H9 (cell line): ENCODE measurements at regions not wholly inside any gene's neighbourhood (a gene's known extent, or its start where the extent isn't known, plus 50 kb on each side); places are given as distances from the start of the nearest gene placed in this dataset.

Experiments used
- DNase-seq: peaks from one replicate; pipeline ENCODE4 v3.0.0-alpha.2; 2017
- H2AFZ ChIP-seq: one replicate; pipeline ENCODE4 v1.6.1; 2013; ENCODE audit warnings: mild to moderate bottlenecking, low read length, control low read depth, moderate library complexity
- H2AK5ac ChIP-seq: 2 replicates; pipeline ENCODE4 v1.6.1; 2013; ENCODE audit warnings: low read length, control low read depth, mixed read lengths; ENCODE audit not compliant: insufficient read length
- H2BK120ac ChIP-seq: one replicate; pipeline ENCODE4 v1.6.1; 2013; ENCODE audit warnings: low read depth, mild to moderate bottlenecking, low read length, control low read depth, inconsistent platforms; ENCODE audit not compliant: poor library complexity, severe bottlenecking
- H2BK12ac ChIP-seq: 2 replicates; pipeline ENCODE4 v1.6.1; 2013; ENCODE audit warnings: low read length, control low read depth, mixed read lengths, low read depth; ENCODE audit not compliant: insufficient read length
- H2BK15ac ChIP-seq: 2 replicates; pipeline ENCODE4 v1.6.1; 2013; ENCODE audit warnings: low read depth, low read length, control low read depth
- H2BK20ac ChIP-seq: one replicate; pipeline ENCODE4 v1.6.1; 2013; ENCODE audit warnings: low read depth, mild to moderate bottlenecking, low read length, control low read depth, inconsistent platforms; ENCODE audit not compliant: poor library complexity, severe bottlenecking
- H2BK5ac ChIP-seq: 2 replicates; pipeline ENCODE4 v1.6.1; 2013; ENCODE audit warnings: low read length, control low read depth, mixed read lengths; ENCODE audit not compliant: insufficient read length
- H3K14ac ChIP-seq: 2 replicates; pipeline ENCODE4 v1.6.1; 2013; ENCODE audit warnings: low read length, control low read depth; ENCODE audit not compliant: insufficient read depth
- H3K18ac ChIP-seq: 2 replicates; pipeline ENCODE4 v1.6.1; 2013; ENCODE audit warnings: low read depth, mild to moderate bottlenecking, mixed read lengths, low read length, control low read depth; ENCODE audit not compliant: insufficient read length
- H3K23ac ChIP-seq: 2 replicates; pipeline ENCODE4 v1.6.1; 2013; ENCODE audit warnings: low read length, control low read depth, mixed read lengths, low read depth; ENCODE audit not compliant: insufficient read length
- H3K23me2 ChIP-seq: 2 replicates; pipeline ENCODE4 v1.6.1; 2013; ENCODE audit warnings: low read depth, mild to moderate bottlenecking, mixed read lengths, low read length, control low read depth; ENCODE audit not compliant: insufficient read length, poor library complexity, severe bottlenecking
- H3K27ac ChIP-seq: 2 replicates; pipeline ENCODE4 v1.5.1; 2013; ENCODE audit warnings: low read length, control low read depth, mixed read lengths, low read depth; ENCODE audit not compliant: insufficient read length
- H3K27me3 ChIP-seq: 2 replicates; pipeline ENCODE4 v1.6.1; 2013; ENCODE audit warnings: low read length, control low read depth, inconsistent platforms; ENCODE audit not compliant: insufficient read depth
- H3K4ac ChIP-seq: 2 replicates; pipeline ENCODE4 v1.6.1; 2013; ENCODE audit warnings: low read depth, mild to moderate bottlenecking, control low read depth, inconsistent platforms, low read length, moderate library complexity
- H3K4me1 ChIP-seq: 2 replicates; pipeline ENCODE4 v1.6.1; 2013; ENCODE audit warnings: low read length, control low read depth, inconsistent platforms; ENCODE audit not compliant: insufficient read depth
- H3K4me2 ChIP-seq: 2 replicates; pipeline ENCODE4 v1.6.1; 2013; ENCODE audit warnings: low read length, control low read depth, mixed read lengths; ENCODE audit not compliant: insufficient read length, insufficient read depth
- H3K56ac ChIP-seq: 2 replicates; pipeline ENCODE4 v1.6.1; 2013; ENCODE audit warnings: low read depth, mild to moderate bottlenecking, mixed read lengths, low read length, control low read depth; ENCODE audit not compliant: insufficient read length
- H3K79me1 ChIP-seq: 2 replicates; pipeline ENCODE4 v1.6.1; 2013; ENCODE audit warnings: low read depth, mild to moderate bottlenecking, moderate library complexity, low read length, control low read depth, inconsistent platforms; ENCODE audit not compliant: insufficient read depth, poor library complexity, severe bottlenecking
- H3K79me2 ChIP-seq: 2 replicates; pipeline ENCODE4 v1.6.1; 2013; ENCODE audit warnings: low read length, control low read depth, inconsistent platforms; ENCODE audit not compliant: insufficient read depth
- H3K9ac ChIP-seq: 2 replicates; pipeline ENCODE4 v1.6.1; 2013; ENCODE audit warnings: low read length, control low read depth, mixed read lengths; ENCODE audit not compliant: insufficient read length; ENCODE audit errors: extremely low read depth
- H3K9me3 ChIP-seq: one replicate; pipeline ENCODE4 v1.6.1; 2013; ENCODE audit warnings: low read depth, low read length, inconsistent platforms; ENCODE audit not compliant: control insufficient read depth
- H3T11ph ChIP-seq: one replicate; pipeline ENCODE4 v1.6.1; 2013; ENCODE audit warnings: mild to moderate bottlenecking, low read length, control low read depth, inconsistent platforms
- H4K20me1 ChIP-seq: one replicate; pipeline ENCODE4 v1.6.1; 2013; ENCODE audit not compliant: control insufficient read depth, insufficient read length, insufficient read depth
- H4K5ac ChIP-seq: 2 replicates; pipeline ENCODE4 v1.6.1; 2013; ENCODE audit warnings: low read depth, mild to moderate bottlenecking, mixed read lengths, low read length, control low read depth; ENCODE audit not compliant: insufficient read length
- H4K8ac ChIP-seq: replicated peaks from 2 replicates; pipeline ENCODE4 v1.6.1; 2013; ENCODE audit warnings: low read length, control low read depth, mixed read lengths, low read depth; ENCODE audit not compliant: insufficient read length
- H4K91ac ChIP-seq: 2 replicates; pipeline ENCODE4 v1.6.1; 2013; ENCODE audit warnings: low read depth, mild to moderate bottlenecking, moderate library complexity, mixed read lengths, low read length, control low read depth; ENCODE audit not compliant: insufficient read length
- H3K27ac Mint-ChIP-seq, 3 experiments: 2 replicates in 2 of 3; 3 replicates in 1 of 3; pipeline ENCODE4 v1.8.0; 2020 to 2021; ENCODE audit warnings: mixed read lengths in 3 of 3, mild to moderate bottlenecking in 1 of 3, moderate library complexity in 1 of 3
- H3K27me3 Mint-ChIP-seq: 2 replicates; pipeline ENCODE4 v1.8.0; 2021; ENCODE audit warnings: low read depth, mild to moderate bottlenecking, moderate library complexity, mixed read lengths
- H3K36me3 Mint-ChIP-seq, 3 experiments: 2 replicates in 2 of 3; 3 replicates in 1 of 3; pipeline ENCODE4 v1.8.0; 2020 to 2021; ENCODE audit warnings: low read depth in 3 of 3, mixed read lengths in 3 of 3; ENCODE audit not compliant: insufficient read depth in 1 of 3
- H3K4me1 Mint-ChIP-seq, 2 experiments: 2 replicates each; pipeline ENCODE4 v1.8.0; 2020; ENCODE audit warnings: mixed read lengths in 2 of 2
- H3K4me3 Mint-ChIP-seq, 2 experiments: 2 replicates in 1 of 2; 3 replicates in 1 of 2; pipeline ENCODE4 v1.8.0; 2020 to 2021; ENCODE audit warnings: mild to moderate bottlenecking in 2 of 2, mixed read lengths in 2 of 2, moderate library complexity in 1 of 2
- H3K9me3 Mint-ChIP-seq, 2 experiments: 2 replicates in 1 of 2; 3 replicates in 1 of 2; pipeline ENCODE4 v1.8.0; 2020; ENCODE audit warnings: mild to moderate bottlenecking in 2 of 2, mixed read lengths in 2 of 2, moderate library complexity in 1 of 2
- WGBS: extraction: QIAGEN DNeasy Blood & Tissue Kit; methylation state at CpG from one replicate; pipeline ENCODE4 v1.1.7; 2013; ENCODE audit warnings: missing lambda C conversion rate, low lambda C conversion rate, mixed read lengths; ENCODE audit not compliant: insufficient read length; ENCODE audit errors: extremely low coverage; 5-methylcytosine and 5-hydroxymethylcytosine counted together
- TF ChIP-seq, protein P1 (sequence below): fragments of 200-600 bp; sonication (generic); conservative IDR thresholded peaks from 3 replicates; pipeline ENCODE4 v1.8.0; 2021; ENCODE audit warnings: antibody characterized with exemption, mild to moderate bottlenecking

DNA sequence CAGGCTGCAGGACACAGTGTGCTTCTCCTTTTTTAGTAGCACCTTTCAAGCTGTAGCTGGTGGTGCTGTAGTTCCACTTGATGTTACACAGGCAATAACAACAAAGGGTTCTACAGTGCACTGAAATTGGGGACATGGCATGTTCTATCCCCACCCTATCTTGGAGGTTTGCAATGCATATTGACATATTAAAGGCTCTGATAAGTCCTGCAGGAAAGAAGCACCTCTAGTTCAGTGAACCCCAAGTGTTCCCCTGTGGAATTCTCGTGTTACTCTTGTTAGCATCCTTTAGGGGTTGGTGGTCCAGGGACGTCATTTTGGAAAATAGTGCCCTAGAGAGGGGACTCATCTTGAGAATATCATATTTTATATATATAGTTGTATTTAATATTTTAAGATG lies 337.6 kb downstream of the DHX35 start:
- H2BK120ac ChIP-seq: no peak overlapping the region
- no peaks in the 10 kb centered on the region for H3K27me3 ChIP-seq
- no peak overlapping the region for H4K91ac ChIP-seq
- no peak overlapping the region for H3K4ac ChIP-seq
- no peaks in the 10 kb centered on the region for H3K23me2 ChIP-seq
- H3K23ac ChIP-seq: no peak overlapping the region
- Mint-ChIP-seq H3K27me3 (no peaks in the 10 kb centered on the region), H3K4me3 (no peak overlapping the region), H3K36me3 (no peaks in the 10 kb centered on the region), H3K9me3 (no peaks in the 10 kb centered on the region; a peak in 1 of 5 replicates), H3K27ac (no peak overlapping the region), H3K4me1 (peaks cover 12 to 24% of the 10 kb centered on the region in 2 experiments)
- H3K79me2 ChIP-seq: no peaks in the 10 kb centered on the region
- no peak overlapping the region for H3T11ph ChIP-seq
- no peak overlapping the region for H2BK20ac ChIP-seq
- H3K9ac ChIP-seq: no peak overlapping the region
- H3K79me1 ChIP-seq: no peaks in the 10 kb centered on the region
- no peak overlapping the region for H3K18ac ChIP-seq
- DNase-seq: no peak
- H4K20me1 ChIP-seq: no peaks in the 10 kb centered on the region
- H3K4me2 ChIP-seq: no peak overlapping the region
- no peaks in the 10 kb centered on the region for H3K9me3 ChIP-seq
- H3K27ac ChIP-seq: no peak overlapping the region
- no peaks in the 10 kb centered on the region for H3K4me1 ChIP-seq
- no CpG with 5 or more reads among the region's 2 CpGs for WGBS
- no peak overlapping the region for H2AK5ac ChIP-seq
- no peak overlapping the region for H4K5ac ChIP-seq
- H2BK5ac ChIP-seq: no peak overlapping the region
- H2BK12ac ChIP-seq: no peak overlapping the region
- H2AFZ ChIP-seq: no peak overlapping the region
- no peak overlapping the region for H3K14ac ChIP-seq
- H2BK15ac ChIP-seq: no peak overlapping the region; the same call in 1 of the 2 replicates
- TF ChIP-seq, protein P1, sequence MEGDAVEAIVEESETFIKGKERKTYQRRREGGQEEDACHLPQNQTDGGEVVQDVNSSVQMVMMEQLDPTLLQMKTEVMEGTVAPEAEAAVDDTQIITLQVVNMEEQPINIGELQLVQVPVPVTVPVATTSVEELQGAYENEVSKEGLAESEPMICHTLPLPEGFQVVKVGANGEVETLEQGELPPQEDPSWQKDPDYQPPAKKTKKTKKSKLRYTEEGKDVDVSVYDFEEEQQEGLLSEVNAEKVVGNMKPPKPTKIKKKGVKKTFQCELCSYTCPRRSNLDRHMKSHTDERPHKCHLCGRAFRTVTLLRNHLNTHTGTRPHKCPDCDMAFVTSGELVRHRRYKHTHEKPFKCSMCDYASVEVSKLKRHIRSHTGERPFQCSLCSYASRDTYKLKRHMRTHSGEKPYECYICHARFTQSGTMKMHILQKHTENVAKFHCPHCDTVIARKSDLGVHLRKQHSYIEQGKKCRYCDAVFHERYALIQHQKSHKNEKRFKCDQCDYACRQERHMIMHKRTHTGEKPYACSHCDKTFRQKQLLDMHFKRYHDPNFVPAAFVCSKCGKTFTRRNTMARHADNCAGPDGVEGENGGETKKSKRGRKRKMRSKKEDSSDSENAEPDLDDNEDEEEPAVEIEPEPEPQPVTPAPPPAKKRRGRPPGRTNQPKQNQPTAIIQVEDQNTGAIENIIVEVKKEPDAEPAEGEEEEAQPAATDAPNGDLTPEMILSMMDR: no peak
- no peak overlapping the region for H4K8ac ChIP-seq
- H3K56ac ChIP-seq: no peak overlapping the region
